T-helper 22 cell (primary cell): ENCODE measurements at regions not wholly inside any gene's neighbourhood (a gene's known extent, or its start where the extent isn't known, plus 50 kb on each side); places are given as distances from the start of the nearest gene placed in this dataset.
"Not testable (repeated sequence)": the region's sequence is repeated elsewhere in the genome, so short reads cannot be mapped to it uniquely, and the experiment has no call there.

Source experiments
- DNase-seq: peaks from one replicate; pipeline ENCODE4 v3.0.0-alpha.2; 2020; ENCODE audit warnings: low read depth

DNA sequence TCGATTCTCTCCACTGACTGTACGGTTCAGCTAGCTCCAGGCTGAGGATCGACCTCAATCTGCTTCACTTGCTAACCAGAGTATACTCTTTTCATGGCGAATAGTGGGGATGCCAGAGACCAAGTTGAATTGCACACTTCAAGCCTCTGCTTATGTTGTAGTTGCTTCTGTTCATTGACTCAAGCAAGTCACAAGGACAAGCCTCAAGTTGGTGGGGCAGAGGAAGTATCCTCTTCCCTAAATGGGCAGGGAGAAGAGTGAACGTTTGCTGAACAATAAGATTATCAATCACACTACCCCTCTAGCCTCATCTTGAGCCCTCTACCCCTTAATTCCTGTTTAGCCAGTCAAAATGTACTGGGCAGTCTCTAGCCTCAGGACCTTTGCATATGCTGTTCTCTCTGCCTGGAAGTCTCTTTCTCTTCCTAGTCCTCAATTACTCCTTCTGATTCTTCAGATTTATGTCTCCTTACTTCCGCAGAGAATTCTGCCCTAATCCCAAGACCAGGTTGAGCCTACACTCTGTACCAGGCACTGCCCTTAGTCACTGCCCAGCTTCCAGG, 390.4 kb upstream of the PROK2 start:
- no peak for DNase-seq

- DNase-seq = no peak
Measured at GRCh38 chr3:72174890-72175289, 389.9 kb upstream of the PROK2 start.

- no peak for DNase-seq
Measured at GRCh38 chr3:72174040-72174439, 389.1 kb upstream of the PROK2 start.

DNA sequence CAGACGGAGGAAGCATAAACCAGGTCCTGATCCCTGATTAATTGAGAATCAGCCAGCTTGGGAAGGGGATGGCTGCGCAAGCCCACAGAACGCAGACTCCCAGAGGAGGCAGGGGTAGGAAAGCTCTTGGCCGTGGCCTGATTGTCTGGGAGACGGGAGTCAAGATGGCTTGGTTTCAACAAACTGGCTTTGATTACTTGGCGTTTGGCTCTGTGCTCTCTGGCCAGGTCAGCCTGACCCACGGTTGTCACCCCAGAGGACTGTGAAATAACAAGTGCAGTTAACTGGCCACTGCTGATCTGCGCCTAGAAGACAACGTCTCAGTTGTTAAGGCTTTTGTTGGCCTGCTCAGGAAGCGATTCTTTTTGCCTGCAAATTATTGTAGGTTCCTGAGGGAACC, 387.0 kb upstream of the PROK2 start:
- DNase-seq = no peak

DNA sequence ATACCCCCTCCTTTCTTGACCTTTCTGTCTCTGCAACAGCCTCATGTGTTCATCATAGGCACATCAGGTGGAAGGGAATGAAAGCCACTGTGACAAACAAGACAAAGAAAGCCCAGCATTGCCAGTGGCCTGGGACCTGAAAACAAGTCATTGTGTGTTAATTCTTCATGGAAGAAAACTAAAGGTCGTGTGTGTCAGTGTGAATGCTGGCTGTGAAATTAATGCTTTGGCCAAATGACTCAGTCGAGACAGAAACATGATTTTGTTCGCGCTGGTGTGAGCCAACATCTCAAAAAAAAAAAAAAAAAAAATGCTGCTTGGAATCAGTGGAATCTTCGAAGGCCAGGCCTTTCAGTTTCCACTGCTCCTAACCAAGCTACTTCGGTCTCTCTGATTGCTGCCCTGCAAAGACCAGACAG, 386.5 kb upstream of the PROK2 start:
- no peak for DNase-seq

DNA sequence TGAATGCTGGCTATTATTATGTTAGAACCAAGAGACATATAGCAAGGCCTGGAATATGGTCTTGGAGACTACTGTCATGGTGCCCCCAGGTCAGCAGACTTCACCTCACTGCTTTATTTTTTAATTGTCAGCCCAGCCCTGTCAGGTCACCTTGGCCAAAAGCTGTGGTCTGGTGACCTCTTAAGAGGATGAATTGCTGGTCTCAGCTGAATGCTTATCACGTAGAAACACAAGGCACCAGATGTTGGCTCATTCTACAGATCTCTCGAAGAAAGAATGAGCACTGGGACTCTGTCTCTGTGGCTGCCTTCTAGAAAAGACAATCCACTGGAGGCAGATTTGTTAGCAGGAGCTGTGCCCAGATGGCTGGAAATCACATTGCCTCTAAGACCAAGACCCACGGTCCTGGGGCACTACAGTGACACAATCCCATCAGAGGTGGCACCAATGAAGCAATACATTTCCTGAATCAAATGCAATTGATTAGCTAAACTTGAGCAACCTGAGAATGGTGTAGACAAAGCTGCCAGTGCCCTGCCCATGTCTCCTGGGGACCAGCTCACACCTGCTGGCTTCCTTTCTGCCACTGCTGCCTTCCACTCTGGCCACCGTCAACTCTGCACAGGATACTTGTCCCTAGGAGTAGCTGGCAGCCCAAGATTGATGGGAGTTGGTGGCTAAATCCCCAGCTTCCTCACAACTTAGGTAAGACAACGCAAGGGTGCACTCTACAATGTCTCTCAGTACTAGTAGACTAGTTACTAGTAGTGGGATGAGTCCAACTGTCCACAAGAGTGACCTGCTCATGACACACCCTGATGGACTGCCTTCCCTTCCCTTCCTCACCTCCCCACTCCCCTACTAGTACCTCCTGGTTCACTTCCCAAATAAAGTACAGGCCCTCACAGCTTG, 384.9 kb upstream of the PROK2 start:
- no peak for DNase-seq

GRCh38 chr3:72169120-72169519, 384.2 kb upstream of the PROK2 start:
- no peak for DNase-seq

DNA sequence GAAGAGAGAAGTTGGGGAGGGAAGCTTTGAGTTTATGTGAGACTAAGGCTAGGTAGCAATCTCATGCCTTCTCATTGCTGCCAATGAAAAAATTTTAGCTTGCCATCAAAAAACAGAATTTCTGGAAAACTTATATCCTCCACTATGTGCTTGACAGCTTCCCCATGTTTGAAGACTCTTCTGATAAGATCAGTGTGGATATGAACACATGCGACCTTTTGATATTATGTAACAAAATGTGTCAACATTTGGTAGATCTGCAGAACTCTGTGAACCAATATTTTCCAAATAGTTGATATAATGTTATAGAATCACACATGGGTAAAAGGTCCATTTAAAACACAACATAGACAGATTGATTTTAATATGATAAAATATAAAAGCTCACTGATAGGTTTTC, 380.9 kb upstream of the PROK2 start:
- DNase-seq = no peak

GRCh38 chr3:72165317-72165716, 380.4 kb upstream of the PROK2 start:
- no peak for DNase-seq

DNA sequence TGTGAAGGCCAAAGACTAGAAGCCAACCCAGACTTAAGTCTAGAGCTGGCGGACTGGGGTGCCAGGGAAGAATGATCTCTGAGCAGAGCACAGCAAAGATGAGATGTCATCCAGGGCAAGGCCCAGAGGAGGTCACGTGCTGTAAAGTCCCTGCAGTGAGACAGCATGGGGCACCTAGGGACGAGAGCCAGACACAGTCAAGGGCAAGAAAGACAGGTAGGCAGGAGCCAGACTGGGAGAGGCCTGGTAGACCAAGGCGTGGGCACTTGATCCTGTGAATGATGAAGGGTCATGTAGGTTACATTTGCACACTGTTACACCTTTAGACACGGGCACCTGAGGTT, 379.7 kb upstream of the PROK2 start:
- DNase-seq = no peak

- DNase-seq = no peak
Measured at GRCh38 chr3:72163809-72164634, 379.1 kb upstream of the PROK2 start.

- no peak for DNase-seq
Measured at GRCh38 chr3:72162649-72163184, 377.8 kb upstream of the PROK2 start.

GRCh38 chr3:72161881-72162595, 377.1 kb upstream of the PROK2 start:
- no peak for DNase-seq

- DNase-seq = not testable (repeated sequence)
Measured at GRCh38 chr3:72161285-72161684, 376.3 kb upstream of the PROK2 start.

DNA sequence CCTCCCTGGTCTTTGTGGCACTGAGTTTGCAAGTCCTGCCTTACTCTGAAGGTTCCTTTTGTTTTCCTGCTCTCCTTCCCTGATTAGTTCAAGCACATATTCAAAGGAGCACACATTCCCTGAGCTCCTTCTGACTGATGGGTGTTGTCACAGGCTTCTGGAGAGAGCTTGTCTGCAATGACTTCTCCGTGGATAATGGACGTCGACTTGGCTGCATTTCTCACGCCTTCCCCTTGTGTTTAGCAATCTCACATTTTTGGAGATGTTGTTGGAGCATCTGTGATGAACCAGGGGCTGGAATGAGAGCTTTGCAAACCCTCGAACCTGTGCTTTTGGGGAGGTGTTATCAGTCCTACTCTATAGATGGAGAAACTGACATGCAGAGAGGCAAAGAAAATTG, 375.4 kb upstream of the PROK2 start:
- no peak for DNase-seq

DNA sequence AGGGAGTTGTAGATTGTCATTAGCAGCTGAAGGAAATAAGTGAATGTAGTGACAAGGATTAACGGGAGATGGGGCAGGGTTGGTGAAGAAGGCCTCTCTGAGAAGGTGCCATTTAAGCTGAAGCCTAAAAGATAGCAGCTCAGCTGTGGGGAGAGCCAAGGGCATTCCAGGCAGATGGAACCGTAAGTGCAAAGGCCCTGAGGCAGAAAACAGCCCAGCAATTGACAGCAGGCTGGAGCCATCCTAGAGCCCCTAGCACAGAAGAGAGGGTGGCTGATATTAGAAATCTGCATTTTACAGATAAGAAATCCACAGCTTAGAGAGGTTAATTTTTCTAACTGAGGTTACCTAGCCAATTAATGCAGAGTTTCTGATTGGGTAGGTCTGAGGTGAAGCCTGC, 374.5 kb upstream of the PROK2 start:
- no peak for DNase-seq

DNA sequence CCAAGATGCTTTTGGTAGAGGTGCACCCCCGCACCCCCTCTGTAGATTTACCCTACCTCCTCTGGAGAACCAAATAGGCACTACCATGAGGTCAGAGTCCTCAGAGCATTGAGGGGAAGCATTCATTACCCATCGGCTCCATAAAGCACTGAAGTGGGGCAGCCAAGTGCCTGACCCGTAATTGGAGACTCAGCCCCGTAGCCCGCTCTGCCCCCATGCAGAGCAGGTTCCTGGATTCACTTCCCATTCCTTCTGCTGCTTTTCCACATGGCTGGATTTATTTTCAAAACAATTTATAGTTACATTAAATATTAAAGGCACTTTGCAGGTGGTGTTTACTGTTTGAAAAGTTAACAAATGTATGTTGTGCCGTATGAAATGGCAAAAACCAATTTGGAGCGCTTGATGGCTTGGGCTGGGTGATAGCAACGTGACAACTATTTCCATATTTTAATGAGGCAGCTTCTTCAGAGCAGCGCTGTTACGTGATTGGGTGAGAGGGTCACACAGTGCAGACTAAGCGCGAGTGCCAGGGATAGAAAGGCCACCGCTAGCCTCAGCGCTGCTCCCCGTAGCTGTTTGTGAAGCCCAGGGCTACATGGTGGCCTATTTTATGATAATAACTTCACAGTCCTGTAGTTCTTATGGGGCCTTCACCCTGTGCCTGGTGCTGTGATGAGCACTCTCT, 373.8 kb upstream of the PROK2 start:
- no peak for DNase-seq

DNA sequence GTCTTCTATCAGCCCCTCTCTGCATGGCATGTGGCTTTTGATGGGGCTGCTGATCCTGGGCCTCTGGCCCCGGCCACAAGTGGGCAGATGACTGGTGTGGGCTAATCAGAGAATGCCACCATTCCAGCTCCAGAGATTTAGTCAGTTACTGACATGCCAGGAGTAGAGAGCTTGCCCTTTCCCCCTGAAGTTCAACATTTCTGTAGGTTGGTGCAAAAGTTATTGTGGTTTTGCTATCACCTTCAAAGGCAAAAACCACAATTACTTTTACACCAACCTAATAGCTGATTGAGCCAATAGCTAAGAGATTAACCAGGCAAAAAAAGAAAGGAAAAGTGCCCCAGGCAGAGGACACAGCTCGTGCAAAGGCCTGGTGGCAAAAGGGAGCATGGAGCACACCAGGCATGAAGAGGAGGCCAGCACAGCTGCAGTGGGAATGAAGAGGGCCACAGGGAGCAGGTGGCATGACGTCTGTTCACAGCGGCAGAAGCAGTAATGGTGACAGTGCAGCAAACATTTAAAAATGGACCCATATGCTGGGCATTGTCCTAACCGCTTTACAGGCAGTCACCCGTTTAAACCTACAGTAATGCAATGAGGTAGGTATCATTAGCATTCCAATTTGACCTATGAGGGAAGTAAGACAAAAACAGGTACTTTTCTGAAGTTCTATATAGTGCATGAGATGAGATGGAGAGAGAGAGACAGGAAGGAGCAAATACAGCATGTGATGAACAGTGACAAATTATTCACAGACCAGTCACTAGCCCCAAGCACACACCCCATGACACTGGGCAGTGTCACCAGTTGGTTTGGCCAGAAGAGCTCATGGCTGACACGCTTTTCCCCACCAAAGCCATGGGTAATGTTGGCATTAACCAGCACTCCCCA, 373.0 kb upstream of the PROK2 start:
- no peak for DNase-seq

GRCh38 chr3:72155391-72156064, 370.6 kb upstream of the PROK2 start:
- no peak for DNase-seq
